CD4-positive, alpha-beta memory T cell (primary cell): ENCODE measurements at regions not wholly inside any gene's neighbourhood (a gene's known extent, or its start where the extent isn't known, plus 50 kb on each side); places are given as distances from the start of the nearest gene placed in this dataset.

Experiments used
- CTCF ChIA-PET: fragments of 350-600 bp; sonication (Branson Sonifier 250); formaldehyde crosslinking; loops from one replicate; lab custom pipeline; 2021; ENCODE audit warnings: inconsistent platforms; ENCODE audit not compliant: partially characterized antibody; lab: Charles Lee
- POLR2A ChIA-PET: fragments of 350-600 bp; sonication (Branson Sonifier 250); formaldehyde crosslinking; loops from one replicate; lab custom pipeline; 2021; ENCODE audit not compliant: partially characterized antibody; lab: Charles Lee
- DNase-seq, 5 donors: peaks; one replicate each; pipeline versions ENCODE4 v3.0.0 to v3.0.0-alpha.2; 2020 to 2022; ENCODE audit warnings: mixed read lengths in 1 of 5
- H3K27ac ChIP-seq: one replicate; pipeline ENCODE4 v1.7.0; 2013; ENCODE audit warnings: low read depth, low read length
- H3K27me3 ChIP-seq: 2 replicates; pipeline ENCODE4 v1.7.0; 2013; ENCODE audit warnings: mild to moderate bottlenecking, low read length, moderate library complexity; ENCODE audit not compliant: insufficient read depth
- H3K36me3 ChIP-seq: 2 replicates; pipeline ENCODE4 v1.7.0; 2013; ENCODE audit warnings: mild to moderate bottlenecking, low read length, moderate library complexity; ENCODE audit not compliant: insufficient read depth
- H3K4me1 ChIP-seq: 2 replicates; pipeline ENCODE4 v1.7.0; 2013; ENCODE audit warnings: mild to moderate bottlenecking, low read length, moderate library complexity; ENCODE audit not compliant: insufficient read depth
- H3K4me3 ChIP-seq, 2 donors: one replicate each; pipeline ENCODE4 v1.7.0; 2013; ENCODE audit warnings: low read length in 2 of 2, mild to moderate bottlenecking in 1 of 2
- H3K9me3 ChIP-seq, 2 donors: one replicate each; pipeline ENCODE4 v1.7.0; 2013; ENCODE audit warnings: low read length in 2 of 2, control low read depth in 1 of 2; ENCODE audit not compliant: control insufficient read depth in 1 of 2
- H3K27ac Mint-ChIP-seq, 7 donors: one replicate each; pipeline ENCODE4 v1.8.0; 2020 to 2021; ENCODE audit warnings: mixed read lengths in 7 of 7, mild to moderate bottlenecking in 6 of 7, inconsistent platforms in 3 of 7, moderate library complexity in 3 of 7
- H3K27me3 Mint-ChIP-seq, 2 donors: one replicate each; pipeline ENCODE4 v1.8.0; 2020 to 2021; ENCODE audit warnings: mixed read lengths in 2 of 2
- H3K36me3 Mint-ChIP-seq, 2 donors: one replicate each; pipeline ENCODE4 v1.8.0; 2020 to 2021; ENCODE audit warnings: mixed read lengths in 2 of 2, inconsistent platforms in 1 of 2, mild to moderate bottlenecking in 1 of 2
- H3K4me1 Mint-ChIP-seq, 4 donors: one replicate each; pipeline ENCODE4 v1.8.0; 2020 to 2021; ENCODE audit warnings: mixed read lengths in 4 of 4, mild to moderate bottlenecking in 1 of 4
- H3K4me3 Mint-ChIP-seq, 8 donors: one replicate each; pipeline ENCODE4 v1.8.0; 2020 to 2021; ENCODE audit warnings: mixed read lengths in 8 of 8, mild to moderate bottlenecking in 7 of 8, moderate library complexity in 6 of 8, inconsistent platforms in 3 of 8
- H3K9me3 Mint-ChIP-seq, 8 donors: one replicate each; pipeline ENCODE4 v1.8.0; 2020 to 2021; ENCODE audit warnings: mixed read lengths in 8 of 8, mild to moderate bottlenecking in 5 of 8, inconsistent platforms in 3 of 8, moderate library complexity in 1 of 8
- intact Hi-C: fragments of 100-400 bp; cut with micrococcal nuclease; formaldehyde crosslinking; loops from one replicate; pipeline ENCODE4 v1.15.1; 2023

GRCh38 chr7:36802459-36803135 is 78.3 kb upstream of the AOAH start:
- Histone ChIP-seq H3K4me3 (no peak overlapping the region), H3K27me3 (no peaks in the 10 kb centered on the region), H3K9me3 (no peaks in the 10 kb centered on the region), H3K4me1 (no peaks in the 10 kb centered on the region), H3K27ac (no peak overlapping the region), H3K36me3 (no peaks in the 10 kb centered on the region)
- peaks cover 1 to 8% of the 10 kb centered on the region in 2 donors for H3K27me3 Mint-ChIP-seq
- intact Hi-C loops: no loop called here
- ChIA-PET CTCF (interaction anchor here (1.5 kb wide), 2 partner anchors 7 to 8 kb away, joined by 3 to 5 read pairs; no protein-coding TSS in a partner anchor), POLR2A (no interaction called here)
- peaks cover 0 to 9% of the 10 kb centered on the region in 2 donors for H3K36me3 Mint-ChIP-seq
- DNase-seq: no peak
- H3K4me1 Mint-ChIP-seq: no peaks in the 10 kb centered on the region
- H3K9me3 Mint-ChIP-seq: no peaks in the 10 kb centered on the region
- H3K27ac Mint-ChIP-seq: peak overlapping the region in 1 of 7 donors; percentile 21
- no peak overlapping the region for H3K4me3 Mint-ChIP-seq

- H3K4me1 Mint-ChIP-seq: peaks cover 12 to 23% (median 15%) of the 10 kb centered on the region in 4 donors
- no peak for DNase-seq
- Histone ChIP-seq H3K27me3 (no peaks in the 10 kb centered on the region), H3K4me3 (no peak overlapping the region), H3K27ac (no peak overlapping the region), H3K36me3 (no peaks in the 10 kb centered on the region), H3K9me3 (no peaks in the 10 kb centered on the region), H3K4me1 (peaks cover 15% of the 10 kb centered on the region)
- no peaks in the 10 kb centered on the region for H3K36me3 Mint-ChIP-seq
- POLR2A ChIA-PET: no interaction called here
- peak overlapping the region in 2 of 7 donors; percentile 36 to 37 for H3K27ac Mint-ChIP-seq
- H3K27me3 Mint-ChIP-seq: no peaks in the 10 kb centered on the region
- H3K4me3 Mint-ChIP-seq: no peak overlapping the region
- CTCF ChIA-PET: no interaction called here
- H3K9me3 Mint-ChIP-seq: peaks cover 0 to 2% (median 0%) of the 10 kb centered on the region in 8 donors
- intact Hi-C loops: no loop called here
Observed at GRCh38 chr7:36796850-36797536, 72.7 kb upstream of the AOAH start.

GRCh38 chr7:36795451-36796021 is 71.2 kb upstream of the AOAH start:
- H3K36me3 ChIP-seq: no peaks in the 10 kb centered on the region
- H3K4me1 ChIP-seq: peaks cover 20% of the 10 kb centered on the region
- no peak overlapping the region for H3K4me3 ChIP-seq
- CTCF ChIA-PET: interaction anchor here (1.0 to 1.5 kb wide), 7 partner anchors 8 to 403 kb away, joined by 3 to 7 read pairs (median 4); no protein-coding TSS in a partner anchor
- Mint-ChIP-seq H3K9me3 (peaks cover 0 to 2% (median 0%) of the 10 kb centered on the region in 8 donors), H3K27ac (peak overlapping the region in 5 of 7 donors; percentile 32 to 87 (median 58)), H3K4me3 (peak overlapping the region in 1 of 8 donors; percentile 14), H3K4me1 (peaks cover 16 to 32% (median 26%) of the 10 kb centered on the region in 4 donors), H3K36me3 (no peaks in the 10 kb centered on the region), H3K27me3 (no peaks in the 10 kb centered on the region)
- intact Hi-C loops: no loop called here
- DNase-seq: peak in 1 of 5 donors; percentile 12
- POLR2A ChIA-PET: interaction anchor here (0.6 to 1.4 kb wide), 3 partner anchors 14 to 19 kb away, joined by 3 to 5 read pairs (median 4); no protein-coding TSS in a partner anchor
- H3K9me3 ChIP-seq: no peaks in the 10 kb centered on the region
- no peak overlapping the region for H3K27ac ChIP-seq
- H3K27me3 ChIP-seq: no peaks in the 10 kb centered on the region

DNA sequence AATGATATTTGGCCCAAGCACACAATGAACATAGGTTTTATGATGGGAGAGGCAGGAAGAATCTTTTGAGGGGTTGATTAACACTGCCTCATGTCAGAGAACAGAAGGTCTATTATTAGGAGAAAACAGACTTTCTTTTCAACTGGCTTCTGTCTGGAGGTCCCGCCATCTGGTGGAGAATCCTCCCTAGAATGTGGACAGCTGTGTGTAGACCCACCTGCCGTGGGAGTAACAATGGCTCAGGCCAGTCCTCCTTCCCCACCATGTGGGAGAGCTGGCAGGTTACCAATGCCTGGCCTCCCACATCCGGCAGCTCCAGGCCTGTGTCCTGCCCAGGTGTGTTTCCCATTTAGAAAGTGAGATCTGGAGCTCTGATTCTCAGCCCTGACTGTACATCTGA is 70.4 kb upstream of the AOAH start:
- H3K27ac ChIP-seq: no peak overlapping the region
- intact Hi-C loops: no loop called here

DNA sequence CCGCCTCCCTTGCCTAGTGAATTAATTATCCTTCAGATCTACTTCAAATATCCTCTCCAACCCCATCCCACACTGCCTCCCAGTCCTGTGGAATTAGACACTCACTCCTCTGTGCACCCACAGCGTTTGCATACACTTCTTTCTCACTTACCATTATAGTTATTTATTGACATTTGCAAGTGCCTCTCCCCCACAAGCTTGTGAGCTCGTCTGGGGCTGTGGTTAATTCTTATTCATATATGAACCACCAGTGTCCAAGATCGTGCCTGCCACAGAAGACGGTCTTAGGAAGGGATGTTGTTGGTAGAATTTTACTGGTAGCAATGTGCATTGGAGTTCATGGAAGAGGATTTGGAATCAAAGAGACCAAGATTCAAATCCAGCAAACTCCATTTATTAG is 68.1 kb upstream of the AOAH start:
- no peak overlapping the region for H3K4me3 ChIP-seq
- no peaks in the 10 kb centered on the region for H3K27me3 ChIP-seq
- no peak overlapping the region for H3K4me3 Mint-ChIP-seq
- H3K4me1 ChIP-seq: peaks cover 50% of the 10 kb centered on the region
- peaks cover 0 to 2% (median 0%) of the 10 kb centered on the region in 8 donors for H3K9me3 Mint-ChIP-seq
- no peaks in the 10 kb centered on the region for H3K36me3 ChIP-seq
- H3K27me3 Mint-ChIP-seq: no peaks in the 10 kb centered on the region
- ChIA-PET POLR2A (interaction anchor here (1.3 kb wide), 1 partner anchor 15 kb away, joined by 4 read pairs; no protein-coding TSS in a partner anchor), CTCF (no interaction called here)
- DNase-seq: no peak
- H3K27ac ChIP-seq: no peak overlapping the region
- intact Hi-C loops: no loop called here
- H3K36me3 Mint-ChIP-seq: no peaks in the 10 kb centered on the region
- peaks cover 46 to 62% (median 53%) of the 10 kb centered on the region in 4 donors for H3K4me1 Mint-ChIP-seq
- H3K9me3 ChIP-seq: no peaks in the 10 kb centered on the region
- H3K27ac Mint-ChIP-seq: peak overlapping the region in 4 of 7 donors; percentile 24 to 76 (median 34)

More for the DNA sequence above, 70.4 kb upstream of the AOAH start:
- H3K4me3 Mint-ChIP-seq: no peak overlapping the region
- H3K36me3 Mint-ChIP-seq: no peaks in the 10 kb centered on the region
- no peaks in the 10 kb centered on the region for H3K27me3 ChIP-seq
- POLR2A ChIA-PET: interaction anchor here (0.8 to 1.4 kb wide), 2 partner anchors 15 to 16 kb away, joined by 4 to 5 read pairs; no protein-coding TSS in a partner anchor
- H3K27ac Mint-ChIP-seq: peak overlapping the region in 5 of 7 donors; percentile 22 to 87 (median 31)
- H3K4me1 ChIP-seq: peaks cover 28% of the 10 kb centered on the region
- H3K9me3 Mint-ChIP-seq: peaks cover 0 to 2% (median 0%) of the 10 kb centered on the region in 8 donors
- DNase-seq: no peak
- CTCF ChIA-PET: interaction anchor here (0.8 to 1.5 kb wide), 7 partner anchors 9 to 124 kb away, joined by 3 to 7 read pairs (median 4); no protein-coding TSS in a partner anchor
- no peaks in the 10 kb centered on the region for H3K9me3 ChIP-seq
- peaks cover 24 to 40% (median 34%) of the 10 kb centered on the region in 4 donors for H3K4me1 Mint-ChIP-seq
- H3K4me3 ChIP-seq: no peak overlapping the region
- no peaks in the 10 kb centered on the region for H3K27me3 Mint-ChIP-seq
- H3K36me3 ChIP-seq: no peaks in the 10 kb centered on the region

- no peak for DNase-seq
- peaks cover 63% of the 10 kb centered on the region for H3K4me1 ChIP-seq
- H3K9me3 ChIP-seq: no peaks in the 10 kb centered on the region
- no peaks in the 10 kb centered on the region for H3K36me3 Mint-ChIP-seq
- no peaks in the 10 kb centered on the region for H3K27me3 ChIP-seq
- H3K4me3 ChIP-seq: no peak overlapping the region
- POLR2A ChIA-PET: interaction anchor here (1.8 to 6.0 kb wide), 2 partner anchors 9 to 13 kb away, joined by 5 to 58 read pairs; no protein-coding TSS in a partner anchor
- peak overlapping the region in 5 of 7 donors; percentile 67 to 95 (median 83) for H3K27ac Mint-ChIP-seq
- no peaks in the 10 kb centered on the region for H3K27me3 Mint-ChIP-seq
- no peaks in the 10 kb centered on the region for H3K36me3 ChIP-seq
- H3K4me3 Mint-ChIP-seq: peak overlapping the region in 3 of 8 donors; percentile 4 to 32 (median 11)
- peaks cover 56 to 68% (median 58%) of the 10 kb centered on the region in 4 donors for H3K4me1 Mint-ChIP-seq
- H3K27ac ChIP-seq: no peak overlapping the region
- CTCF ChIA-PET: interaction anchor here (0.8 to 3.1 kb wide), 4 partner anchors 10 to 121 kb away, joined by 3 to 11 read pairs (median 3); no protein-coding TSS in a partner anchor
- peaks cover 0 to 2% (median 0%) of the 10 kb centered on the region in 8 donors for H3K9me3 Mint-ChIP-seq
- intact Hi-C loops: loop anchor here (2.0 kb wide), 1 partner anchor 14 kb away; no protein-coding TSS in a partner anchor
Observed at GRCh38 chr7:36790311-36790787, 66.1 kb upstream of the AOAH start.
